ENCODE measurements at regions not wholly inside any gene's neighbourhood (a gene's known extent, or its start where the extent isn't known, plus 50 kb on each side); places are given as distances from the start of the nearest gene placed in this dataset.

DNA sequence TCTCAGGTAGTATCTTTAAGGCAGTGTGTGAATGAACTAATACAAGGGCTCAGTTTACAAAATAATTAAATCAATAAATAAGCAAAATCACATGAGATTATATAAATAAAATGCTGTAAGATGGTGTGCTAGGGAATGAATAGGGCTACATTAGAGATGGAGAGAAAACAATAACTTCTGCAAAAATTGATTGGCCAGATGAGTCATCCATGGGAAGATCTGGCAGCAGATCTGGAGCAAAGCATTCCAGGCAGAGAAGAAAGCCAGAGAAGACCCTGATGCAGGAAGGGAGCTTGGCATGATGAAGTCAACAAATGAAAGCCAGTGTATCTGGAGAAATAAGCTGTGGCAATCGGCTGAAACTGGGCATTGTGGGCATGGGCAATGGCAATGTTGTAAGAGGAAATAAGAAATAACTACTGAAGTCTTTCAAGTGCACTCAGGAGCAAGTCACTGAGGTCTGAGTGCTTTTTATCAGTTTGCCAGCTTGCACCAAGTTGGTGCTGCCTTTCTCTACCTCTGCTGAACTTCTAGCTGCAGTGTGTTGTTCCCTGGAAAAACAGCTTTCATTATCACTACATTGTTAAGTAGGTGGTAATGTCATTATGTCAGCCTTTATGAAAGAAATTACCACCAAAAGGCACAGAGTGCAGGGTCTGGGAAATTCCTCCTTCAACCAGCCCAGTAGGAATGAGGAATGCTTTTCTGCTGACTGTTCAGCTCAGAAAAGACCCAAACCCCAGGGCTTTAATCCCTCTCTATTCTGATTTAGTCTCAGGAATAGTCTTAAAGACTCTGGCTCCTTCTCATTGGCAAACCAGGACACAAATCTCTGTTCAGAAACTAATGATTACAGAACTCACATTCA, 231.6 kb downstream of the HTR1B start:
- POLR2A ChIA-PET: no interaction called here
- CTCF ChIA-PET: no interaction called here
- TF ChIP-seq LEF1 (IDR thresholded peaks at IDR 0.05; ENCODE audit: borderline replicate concordance) (no peak), FOXK2 (IDR thresholded peaks at IDR 0.05) (no peak), NFRKB (IDR thresholded peaks at IDR 0.05) (no peak), BHLHE40 (IDR thresholded peaks at IDR 0.05; ENCODE audit: borderline replicate concordance) (no peak), ARNT (IDR thresholded peaks at IDR 0.05) (no peak), ELF4 (IDR thresholded peaks at IDR 0.05) (no peak), FOXM1 (IDR thresholded peaks at IDR 0.05; ENCODE audit: borderline replicate concordance) (no peak), SUZ12 (IDR thresholded peaks at IDR 0.05) (no peak), TARDBP (IDR thresholded peaks at IDR 0.05) (no peak), L3MBTL2 (conservative IDR thresholded peaks at IDR 0.05) (no peak), CTBP1 (IDR thresholded peaks at IDR 0.05; ENCODE audit: borderline replicate concordance) (no peak), SP1 (IDR thresholded peaks at IDR 0.05) (no peak), HDGF (IDR thresholded peaks at IDR 0.05; ENCODE audit: borderline replicate concordance) (no peak), FOXA1 (IDR thresholded peaks at IDR 0.05) (no peak), ZNF384 (IDR thresholded peaks at IDR 0.05) (no peak)
- TF ChIP-seq, protein P1, sequence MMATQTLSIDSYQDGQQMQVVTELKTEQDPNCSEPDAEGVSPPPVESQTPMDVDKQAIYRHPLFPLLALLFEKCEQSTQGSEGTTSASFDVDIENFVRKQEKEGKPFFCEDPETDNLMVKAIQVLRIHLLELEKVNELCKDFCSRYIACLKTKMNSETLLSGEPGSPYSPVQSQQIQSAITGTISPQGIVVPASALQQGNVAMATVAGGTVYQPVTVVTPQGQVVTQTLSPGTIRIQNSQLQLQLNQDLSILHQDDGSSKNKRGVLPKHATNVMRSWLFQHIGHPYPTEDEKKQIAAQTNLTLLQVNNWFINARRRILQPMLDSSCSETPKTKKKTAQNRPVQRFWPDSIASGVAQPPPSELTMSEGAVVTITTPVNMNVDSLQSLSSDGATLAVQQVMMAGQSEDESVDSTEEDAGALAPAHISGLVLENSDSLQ (IDR thresholded peaks at IDR 0.05): no peak
- DNase-seq (ENCODE audit: extremely low spot score): no peak

DNA sequence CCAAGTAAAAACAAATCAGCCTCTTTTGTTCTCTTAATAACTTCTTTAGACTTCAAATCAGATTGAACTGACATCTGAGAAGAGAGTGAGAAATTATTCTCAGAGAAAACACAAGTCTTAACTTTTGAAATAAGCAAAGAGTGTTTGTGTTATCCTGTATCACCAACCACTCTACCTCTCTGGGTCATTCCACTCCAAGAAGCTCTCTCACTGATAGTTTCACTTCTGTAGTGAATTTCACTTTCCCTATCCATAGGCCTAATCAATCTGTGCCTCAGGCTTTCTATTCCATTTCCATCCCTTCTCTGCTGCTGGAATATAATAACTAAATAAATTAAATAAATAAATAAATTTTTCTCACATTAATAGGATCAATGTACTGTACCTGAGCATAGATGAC, 235.0 kb downstream of the HTR1B start:
- ChIA-PET CTCF (no interaction called here), POLR2A (no interaction called here)
- no peak for TF ChIP-seq ARNT (IDR thresholded peaks at IDR 0.05)
- no peak for TF ChIP-seq L3MBTL2 (conservative IDR thresholded peaks at IDR 0.05)
- TF ChIP-seq FOXM1 (IDR thresholded peaks at IDR 0.05; ENCODE audit: borderline replicate concordance): no peak
- TF ChIP-seq TARDBP (IDR thresholded peaks at IDR 0.05): no peak
- no peak for TF ChIP-seq FOXA1 (IDR thresholded peaks at IDR 0.05)
- no peak for TF ChIP-seq SUZ12 (IDR thresholded peaks at IDR 0.05)
- TF ChIP-seq ELF4 (IDR thresholded peaks at IDR 0.05): no peak
- no peak for TF ChIP-seq SP1 (IDR thresholded peaks at IDR 0.05)
- no peak for DNase-seq (ENCODE audit: extremely low spot score)

DNA sequence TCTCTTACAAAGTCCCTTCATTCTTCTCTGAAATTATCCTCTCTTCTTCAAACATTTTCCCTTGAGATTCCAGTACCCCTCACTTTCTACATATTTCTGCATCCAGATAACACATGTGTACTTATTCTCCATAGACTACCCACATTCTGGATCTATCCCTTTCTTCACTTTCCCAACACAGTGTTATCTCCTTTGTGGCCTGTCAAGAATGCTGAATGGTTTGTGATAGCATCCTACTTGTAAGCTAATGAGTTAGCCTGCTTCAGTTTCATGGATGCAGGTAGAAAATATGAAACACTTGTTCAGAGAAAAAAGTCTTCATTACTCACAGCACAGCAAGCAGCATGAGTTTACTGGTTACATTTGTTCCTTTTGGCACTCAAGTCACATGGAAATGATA, 245.4 kb downstream of the HTR1B start:
- ChIA-PET POLR2A (no interaction called here), CTCF (no interaction called here)
- DNase-seq (ENCODE audit: extremely low spot score): no peak
- TF ChIP-seq FOXA1 (IDR thresholded peaks at IDR 0.05) (no peak), ZNF384 (IDR thresholded peaks at IDR 0.05) (no peak), LEF1 (IDR thresholded peaks at IDR 0.05; ENCODE audit: borderline replicate concordance) (no peak), CTBP1 (IDR thresholded peaks at IDR 0.05; ENCODE audit: borderline replicate concordance) (no peak), L3MBTL2 (conservative IDR thresholded peaks at IDR 0.05) (no peak), ARNT (IDR thresholded peaks at IDR 0.05) (no peak), ELF4 (IDR thresholded peaks at IDR 0.05) (no peak), BHLHE40 (IDR thresholded peaks at IDR 0.05; ENCODE audit: borderline replicate concordance) (no peak), FOXK2 (IDR thresholded peaks at IDR 0.05) (no peak), SUZ12 (IDR thresholded peaks at IDR 0.05) (no peak), HDGF (IDR thresholded peaks at IDR 0.05; ENCODE audit: borderline replicate concordance) (no peak), TARDBP (IDR thresholded peaks at IDR 0.05) (no peak), SP1 (IDR thresholded peaks at IDR 0.05) (no peak), NFRKB (IDR thresholded peaks at IDR 0.05) (no peak), FOXM1 (IDR thresholded peaks at IDR 0.05; ENCODE audit: borderline replicate concordance) (no peak)
- TF ChIP-seq, protein P1 (IDR thresholded peaks at IDR 0.05): no peak

DNA sequence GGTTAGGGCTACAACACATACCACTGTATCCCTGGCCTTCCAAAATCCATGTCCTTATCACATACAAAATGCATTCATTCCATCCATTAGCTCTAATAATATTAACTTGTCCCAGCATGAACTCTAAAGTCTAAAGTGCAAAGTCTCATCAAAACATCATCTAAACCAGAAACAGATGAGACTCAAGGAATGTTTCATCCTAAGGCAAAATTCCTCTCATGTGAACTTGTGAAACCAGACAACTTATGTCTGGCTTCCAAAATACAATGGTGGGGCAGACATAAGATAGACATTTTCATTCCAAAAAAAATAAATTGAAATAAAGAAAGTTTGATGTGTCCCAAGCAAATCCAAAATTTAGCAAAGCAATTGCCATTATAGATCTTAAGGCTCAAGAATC, 257.4 kb downstream of the HTR1B start:
- POLR2A ChIA-PET: no interaction called here
- CTCF ChIA-PET: no interaction called here
- no peak for TF ChIP-seq HDGF (IDR thresholded peaks at IDR 0.05; ENCODE audit: borderline replicate concordance)
- TF ChIP-seq ARNT (IDR thresholded peaks at IDR 0.05): no peak
- TF ChIP-seq TARDBP (IDR thresholded peaks at IDR 0.05): no peak
- no peak for TF ChIP-seq SP1 (IDR thresholded peaks at IDR 0.05)
- no peak for TF ChIP-seq BHLHE40 (IDR thresholded peaks at IDR 0.05; ENCODE audit: borderline replicate concordance)
- TF ChIP-seq ZNF384 (IDR thresholded peaks at IDR 0.05): no peak
- no peak for TF ChIP-seq ELF4 (IDR thresholded peaks at IDR 0.05)
- no peak for TF ChIP-seq NFRKB (IDR thresholded peaks at IDR 0.05)
- no peak for TF ChIP-seq FOXA1 (IDR thresholded peaks at IDR 0.05)
- no peak for TF ChIP-seq FOXM1 (IDR thresholded peaks at IDR 0.05; ENCODE audit: borderline replicate concordance)
- no peak for TF ChIP-seq FOXK2 (IDR thresholded peaks at IDR 0.05)
- DNase-seq (ENCODE audit: extremely low spot score): no peak

DNA sequence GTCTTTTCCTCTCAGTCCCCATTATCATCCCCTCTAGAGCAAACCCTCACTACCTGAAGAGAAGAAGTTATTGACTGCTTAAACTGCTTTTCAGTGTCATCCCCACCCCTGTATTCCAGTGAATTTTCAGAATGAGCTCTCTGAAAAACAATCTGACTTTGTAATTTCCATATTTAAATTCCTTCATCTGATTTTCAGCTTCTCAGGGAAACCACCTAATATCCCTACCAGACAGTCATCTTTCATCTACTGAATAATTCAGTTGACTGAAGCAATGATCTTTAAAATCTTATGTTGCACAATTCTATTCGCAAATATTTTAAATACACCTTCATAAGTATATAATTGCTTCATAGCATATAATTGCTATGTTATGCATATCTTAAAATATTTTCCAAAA, 258.7 kb downstream of the HTR1B start:
- CTCF ChIA-PET: no interaction called here
- TF ChIP-seq ARNT (IDR thresholded peaks at IDR 0.05) (no peak), FOXA1 (IDR thresholded peaks at IDR 0.05) (no peak), FOXK2 (IDR thresholded peaks at IDR 0.05) (no peak), CTBP1 (IDR thresholded peaks at IDR 0.05; ENCODE audit: borderline replicate concordance) (no peak), L3MBTL2 (conservative IDR thresholded peaks at IDR 0.05) (no peak), LEF1 (IDR thresholded peaks at IDR 0.05; ENCODE audit: borderline replicate concordance) (no peak), ZNF384 (IDR thresholded peaks at IDR 0.05) (no peak), ELF4 (IDR thresholded peaks at IDR 0.05) (no peak), SP1 (IDR thresholded peaks at IDR 0.05) (no peak), NFRKB (IDR thresholded peaks at IDR 0.05) (no peak), SUZ12 (IDR thresholded peaks at IDR 0.05) (no peak), FOXM1 (IDR thresholded peaks at IDR 0.05; ENCODE audit: borderline replicate concordance) (no peak), HDGF (IDR thresholded peaks at IDR 0.05; ENCODE audit: borderline replicate concordance) (no peak), TARDBP (IDR thresholded peaks at IDR 0.05) (no peak), BHLHE40 (IDR thresholded peaks at IDR 0.05; ENCODE audit: borderline replicate concordance) (no peak)
- TF ChIP-seq, protein P1 (IDR thresholded peaks at IDR 0.05): no peak
- DNase-seq (ENCODE audit: extremely low spot score): no peak
- POLR2A ChIA-PET: no interaction called here

All from HEK293T (cell line).